ENCODE measurements at regions not wholly inside any gene's neighbourhood (a gene's known extent, or its start where the extent isn't known, plus 50 kb on each side); places are given as distances from the start of the nearest gene placed in this dataset.
"Not testable (repeated sequence)": the region's sequence is repeated elsewhere in the genome, so short reads cannot be mapped to it uniquely, and the experiment has no call there.

- DNase-seq: no peak
These were observed 1759.4 kb downstream of the PCDH9 start for GRCh38 chr13:65470781-65471180.

- DNase-seq: peak; percentile 93
These were observed 1761.5 kb downstream of the PCDH9 start for GRCh38 chr13:65468628-65469027.

GRCh38 chr13:65461590-65461989, 1768.5 kb downstream of the PCDH9 start:
- DNase-seq: no peak

- DNase-seq: no peak
These were observed 1770.0 kb downstream of the PCDH9 start for GRCh38 chr13:65460136-65460535.

GRCh38 chr13:65456150-65456912, 1773.8 kb downstream of the PCDH9 start:
- no peak for DNase-seq

- DNase-seq: no peak
These were observed 1775.7 kb downstream of the PCDH9 start for GRCh38 chr13:65454403-65454802.

- no peak for DNase-seq
These were observed 1776.2 kb downstream of the PCDH9 start for GRCh38 chr13:65453982-65454381.

- DNase-seq: no peak
These were observed 1784.8 kb downstream of the PCDH9 start for GRCh38 chr13:65445340-65445739.

- no peak for DNase-seq
These were observed 1794.5 kb downstream of the PCDH9 start for GRCh38 chr13:65435590-65435989.

- no peak for DNase-seq
These were observed 1812.2 kb downstream of the PCDH9 start for GRCh38 chr13:65417953-65418352.

GRCh38 chr13:65416784-65417183, 1813.4 kb downstream of the PCDH9 start:
- DNase-seq: no peak

GRCh38 chr13:65414187-65414586, 1815.9 kb downstream of the PCDH9 start:
- no peak for DNase-seq

- no peak for DNase-seq
These were observed 1818.6 kb downstream of the PCDH9 start for GRCh38 chr13:65411521-65411920.

- DNase-seq: no peak
These were observed 1819.3 kb downstream of the PCDH9 start for GRCh38 chr13:65410791-65411190.

- DNase-seq: no peak
These were observed 1828.8 kb downstream of the PCDH9 start for GRCh38 chr13:65401315-65401714.

GRCh38 chr13:65400702-65401101, 1829.4 kb downstream of the PCDH9 start:
- no peak for DNase-seq

GRCh38 chr13:65387743-65388347, 1842.3 kb downstream of the PCDH9 start:
- DNase-seq: no peak

- peak; percentile 15 for DNase-seq
These were observed 1851.1 kb downstream of the PCDH9 start for GRCh38 chr13:65378943-65379519.

GRCh38 chr13:65378484-65378883, 1851.7 kb downstream of the PCDH9 start:
- no peak for DNase-seq

- no peak for DNase-seq
These were observed 1861.3 kb downstream of the PCDH9 start for GRCh38 chr13:65368832-65369231.

- no peak for DNase-seq
These were observed 1876.2 kb downstream of the PCDH9 start for GRCh38 chr13:65353951-65354350.

- DNase-seq: not testable (repeated sequence)
These were observed 1877.0 kb downstream of the PCDH9 start for GRCh38 chr13:65353150-65353549.

- no peak for DNase-seq
These were observed 1882.6 kb downstream of the PCDH9 start for GRCh38 chr13:65347420-65348030.
